HG03045 (cell line): ENCODE measurements at regions not wholly inside any gene's neighbourhood (a gene's known extent, or its start where the extent isn't known, plus 50 kb on each side); places are given as distances from the start of the nearest gene placed in this dataset.

Experiments used
- ATAC-seq: cut with Tn5 transposase; IDR thresholded peaks from one replicate; pipeline ENCODE4 v1.9.1; 2021; ENCODE audit warnings: mild to moderate bottlenecking, moderate library complexity; ENCODE audit not compliant: unreplicated experiment

- no peak for ATAC-seq
Observed at GRCh38 chr2:143968860-143969259, 551.1 kb downstream of the ZEB2 start.

- no peak for ATAC-seq
Observed at GRCh38 chr2:143968360-143968759, 551.6 kb downstream of the ZEB2 start.

- no peak for ATAC-seq
Observed at GRCh38 chr2:143965493-143966164, 554.3 kb downstream of the ZEB2 start.

GRCh38 chr2:143964891-143965290 lies 555.0 kb downstream of the ZEB2 start:
- no peak for ATAC-seq

- ATAC-seq = no peak
Observed at GRCh38 chr2:143960177-143960576, 559.7 kb downstream of the ZEB2 start.

GRCh38 chr2:143957321-143957720 lies 562.6 kb downstream of the ZEB2 start:
- no peak for ATAC-seq

- no peak for ATAC-seq
Observed at GRCh38 chr2:143955401-143956065, 564.4 kb downstream of the ZEB2 start.

- ATAC-seq = no peak
Observed at GRCh38 chr2:143954844-143955243, 565.1 kb downstream of the ZEB2 start.

- no peak for ATAC-seq
Observed at GRCh38 chr2:143954186-143954585, 565.7 kb downstream of the ZEB2 start.

- no peak for ATAC-seq
Observed at GRCh38 chr2:143953451-143954030, 566.4 kb downstream of the ZEB2 start.

- no peak for ATAC-seq
Observed at GRCh38 chr2:143952536-143952935, 567.4 kb downstream of the ZEB2 start.

GRCh38 chr2:143950704-143951103 lies 569.2 kb downstream of the ZEB2 start:
- no peak for ATAC-seq

GRCh38 chr2:143949121-143949848 lies 570.6 kb downstream of the ZEB2 start:
- ATAC-seq = no peak

GRCh38 chr2:143948710-143949109 lies 571.2 kb downstream of the ZEB2 start:
- ATAC-seq = no peak

GRCh38 chr2:143946436-143947391 lies 573.2 kb downstream of the ZEB2 start:
- no peak for ATAC-seq

GRCh38 chr2:143942486-143942885 lies 577.4 kb downstream of the ZEB2 start:
- ATAC-seq = no peak

- no peak for ATAC-seq
Observed at GRCh38 chr2:143940720-143941119, 579.2 kb downstream of the ZEB2 start.

- ATAC-seq = no peak
Observed at GRCh38 chr2:143939626-143940330, 580.1 kb downstream of the ZEB2 start.

- no peak for ATAC-seq
Observed at GRCh38 chr2:143937723-143938350, 582.1 kb downstream of the ZEB2 start.
